M059J (cell line): ENCODE measurements at regions not wholly inside any gene's neighbourhood (a gene's known extent, or its start where the extent isn't known, plus 50 kb on each side); places are given as distances from the start of the nearest gene placed in this dataset.
A peak's percentile ranks its signal among the peaks of the same experiment; 100 is the strongest.
"Not testable (repeated sequence)": the region's sequence is repeated elsewhere in the genome, so short reads cannot be mapped to it uniquely, and the experiment has no call there.

Experiments used
- DNase-seq: peaks from one replicate; pipeline ENCODE4 v3.0.0-alpha.2; 2012; ENCODE audit warnings: low read depth

GRCh38 chr13:50386541-50387050 lies 371.4 kb downstream of the KCNRG start:
- peak; percentile 44 for DNase-seq

- DNase-seq, result peak; percentile 85
Observed at GRCh38 chr13:50387051-50387581, 371.9 kb downstream of the KCNRG start.

- DNase-seq, result no peak
Observed at GRCh38 chr13:50388481-50388880, 373.2 kb downstream of the KCNRG start.

- no peak for DNase-seq
Observed at GRCh38 chr13:50389726-50390125, 374.5 kb downstream of the KCNRG start.

- no peak for DNase-seq
Observed at GRCh38 chr13:50390503-50391248, 375.4 kb downstream of the KCNRG start.

GRCh38 chr13:50392977-50393376 lies 377.7 kb downstream of the KCNRG start:
- no peak for DNase-seq

- no peak for DNase-seq
Observed at GRCh38 chr13:50393628-50394027, 378.4 kb downstream of the KCNRG start.

- DNase-seq, result no peak
Observed at GRCh38 chr13:50396001-50396400, 380.8 kb downstream of the KCNRG start.

- DNase-seq, result not testable (repeated sequence)
Observed at GRCh38 chr13:50396618-50397017, 381.4 kb downstream of the KCNRG start.

GRCh38 chr13:50400035-50400726 lies 384.9 kb downstream of the KCNRG start:
- peak; percentile 76 for DNase-seq

- peak; percentile 81 for DNase-seq
Observed at GRCh38 chr13:50401049-50401505, 385.8 kb downstream of the KCNRG start.

- DNase-seq, result peak; percentile 76
Observed at GRCh38 chr13:50401721-50402465, 386.6 kb downstream of the KCNRG start.

GRCh38 chr13:50403311-50403710 lies 388.1 kb downstream of the KCNRG start:
- DNase-seq, result peak; percentile 40

- DNase-seq, result no peak
Observed at GRCh38 chr13:50404116-50404515, 388.9 kb downstream of the KCNRG start.

GRCh38 chr13:50404769-50405168 lies 389.5 kb downstream of the KCNRG start:
- no peak for DNase-seq

GRCh38 chr13:50406831-50407230 lies 391.6 kb downstream of the KCNRG start:
- DNase-seq, result no peak

GRCh38 chr13:50408068-50408467 lies 392.8 kb downstream of the KCNRG start:
- DNase-seq, result no peak

- no peak for DNase-seq
Observed at GRCh38 chr13:50409220-50409619, 394.0 kb downstream of the KCNRG start.

GRCh38 chr13:50410921-50411746 lies 395.9 kb downstream of the KCNRG start:
- DNase-seq, result peak; percentile 98

GRCh38 chr13:50412046-50412617 lies 396.9 kb downstream of the KCNRG start:
- DNase-seq, result no peak

GRCh38 chr13:50414640-50415039 lies 399.4 kb downstream of the KCNRG start:
- no peak for DNase-seq
